Cardiac muscle cell (in vitro differentiated cells and primary cell): ENCODE measurements at regions not wholly inside any gene's neighbourhood (a gene's known extent, or its start where the extent isn't known, plus 50 kb on each side); places are given as distances from the start of the nearest gene placed in this dataset.

Experiments
- DNase-seq, 2 donors: peaks; one replicate each; pipeline versions ENCODE4 v3.0.0 to v3.0.0-alpha.2; 2010 to 2017; ENCODE audit warnings: low read depth in 1 of 2, low spot score in 1 of 2
- H3K27ac ChIP-seq: fragments of 200-600 bp; sonication (generic); 2 replicates; pipeline ENCODE4 v1.5.1; 2016
- H3K27me3 ChIP-seq: fragments of 200-600 bp; sonication (generic); 2 replicates; pipeline ENCODE4 v1.6.0; 2016; ENCODE audit warnings: control low read depth
- H3K36me3 ChIP-seq: fragments of 200-600 bp; sonication (generic); 2 replicates; pipeline ENCODE4 v1.5.1; 2016; ENCODE audit warnings: control low read depth
- H3K4me1 ChIP-seq: fragments of 200-600 bp; sonication (generic); 2 replicates; pipeline ENCODE4 v1.8.1; 2017; ENCODE audit warnings: low read depth, mild to moderate bottlenecking, mixed run types
- H3K4me3 ChIP-seq: fragments of 200-600 bp; sonication (generic); 2 replicates; pipeline ENCODE4 v1.5.1; 2016; ENCODE audit warnings: mild to moderate bottlenecking
- H3K9me3 ChIP-seq: fragments of 200-600 bp; sonication (generic); 2 replicates; pipeline ENCODE4 v1.5.1; 2017; ENCODE audit warnings: low read depth, mild to moderate bottlenecking, control low read depth
- CTCF ChIP-seq: IDR thresholded peaks from 2 replicates; pipeline ENCODE4 v1.5.1; 2012; ENCODE audit warnings: low read depth, mild to moderate bottlenecking, low read length

- H3K9me3 ChIP-seq: no peaks in the 10 kb centered on the region
- H3K36me3 ChIP-seq: no peaks in the 10 kb centered on the region
- H3K27ac ChIP-seq: no peak overlapping the region
- DNase-seq: no peak
- TF ChIP-seq CTCF: no peak
- no peaks in the 10 kb centered on the region for H3K27me3 ChIP-seq
- no peak overlapping the region for H3K4me3 ChIP-seq
- no peaks in the 10 kb centered on the region for H3K4me1 ChIP-seq
These were observed 228.5 kb downstream of the NDFIP2 start for GRCh38 chr13:79709471-79709870.

- H3K27me3 ChIP-seq: no peaks in the 10 kb centered on the region
- DNase-seq: no peak
- H3K4me3 ChIP-seq: no peak overlapping the region
- H3K4me1 ChIP-seq: no peaks in the 10 kb centered on the region
- H3K9me3 ChIP-seq: no peaks in the 10 kb centered on the region
- no peaks in the 10 kb centered on the region for H3K36me3 ChIP-seq
- no peak overlapping the region for H3K27ac ChIP-seq
- TF ChIP-seq CTCF: no peak
These were observed 222.8 kb downstream of the NDFIP2 start for GRCh38 chr13:79703772-79704171.

DNA sequence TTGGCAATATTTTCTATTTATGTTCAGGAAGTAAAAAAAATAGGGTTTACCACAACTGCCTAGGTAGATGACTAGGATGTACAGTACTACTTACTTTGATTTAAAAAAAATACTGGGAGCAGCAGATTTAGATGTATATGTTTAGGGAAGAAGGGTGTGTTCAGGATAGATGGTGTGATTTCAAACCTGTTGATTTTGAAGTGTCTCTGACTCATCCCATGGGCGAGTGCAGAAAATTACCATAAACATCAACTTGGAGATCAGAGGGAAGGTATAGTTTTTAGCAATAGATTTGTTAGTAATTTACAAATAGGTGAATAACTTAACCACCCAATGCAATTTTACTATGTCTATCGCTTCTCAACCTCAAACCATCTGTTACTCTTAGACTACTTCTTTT, 214.8 kb downstream of the NDFIP2 start:
- no peak overlapping the region for H3K27ac ChIP-seq
- H3K36me3 ChIP-seq: no peaks in the 10 kb centered on the region
- no peaks in the 10 kb centered on the region for H3K4me1 ChIP-seq
- no peak for DNase-seq
- no peaks in the 10 kb centered on the region for H3K27me3 ChIP-seq
- H3K9me3 ChIP-seq: no peaks in the 10 kb centered on the region
- H3K4me3 ChIP-seq: no peak overlapping the region
- TF ChIP-seq CTCF: no peak

GRCh38 chr13:79692846-79693245, 211.9 kb downstream of the NDFIP2 start:
- DNase-seq: no peak
- no peaks in the 10 kb centered on the region for H3K27me3 ChIP-seq
- TF ChIP-seq CTCF: no peak
- H3K27ac ChIP-seq: no peak overlapping the region
- H3K9me3 ChIP-seq: no peaks in the 10 kb centered on the region
- H3K36me3 ChIP-seq: no peaks in the 10 kb centered on the region
- no peaks in the 10 kb centered on the region for H3K4me1 ChIP-seq
- no peak overlapping the region for H3K4me3 ChIP-seq

DNA sequence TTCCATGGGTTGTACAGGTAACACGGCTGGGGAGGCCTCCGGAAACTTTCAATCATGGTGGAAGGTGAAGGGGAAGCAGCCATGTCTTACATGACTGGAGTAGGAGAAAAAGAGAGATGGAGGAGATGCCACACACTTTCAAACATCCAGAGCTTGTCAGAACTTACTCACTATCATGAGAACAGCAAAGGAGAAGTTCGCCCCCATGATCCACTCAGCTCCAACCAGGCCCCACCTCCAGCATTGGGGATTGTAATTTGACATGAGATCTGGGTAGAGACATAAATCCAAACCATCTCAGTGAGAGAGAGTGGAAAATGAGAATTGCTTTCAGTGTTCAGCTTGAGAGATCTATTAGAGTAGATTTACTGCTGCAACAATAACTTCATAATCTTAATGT, 210.9 kb downstream of the NDFIP2 start:
- no peaks in the 10 kb centered on the region for H3K36me3 ChIP-seq
- H3K27me3 ChIP-seq: no peaks in the 10 kb centered on the region
- DNase-seq: no peak
- no peaks in the 10 kb centered on the region for H3K9me3 ChIP-seq
- TF ChIP-seq CTCF: no peak
- H3K4me1 ChIP-seq: no peaks in the 10 kb centered on the region
- no peak overlapping the region for H3K4me3 ChIP-seq
- H3K27ac ChIP-seq: no peak overlapping the region

DNA sequence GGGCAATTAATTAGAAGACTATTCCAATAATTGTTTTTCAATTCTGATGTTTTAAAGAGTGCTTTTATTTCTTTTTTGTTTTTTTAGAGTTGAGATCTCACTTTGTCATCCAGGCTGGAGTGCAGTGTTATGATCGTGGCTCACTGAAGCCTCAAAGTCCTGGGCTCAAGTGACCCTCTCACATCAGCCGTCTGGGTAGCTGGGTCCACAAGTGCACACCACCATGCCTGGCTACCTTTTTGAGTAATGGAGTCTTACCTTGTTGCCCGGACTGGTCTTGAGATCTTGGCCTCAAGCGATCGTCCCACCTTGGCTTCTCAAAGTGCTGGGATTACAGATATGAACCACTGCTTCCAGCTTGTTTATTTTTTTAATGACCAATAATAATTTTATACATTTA, 207.8 kb downstream of the NDFIP2 start:
- no peak overlapping the region for H3K27ac ChIP-seq
- no peaks in the 10 kb centered on the region for H3K4me1 ChIP-seq
- H3K27me3 ChIP-seq: no peaks in the 10 kb centered on the region
- no peaks in the 10 kb centered on the region for H3K36me3 ChIP-seq
- TF ChIP-seq CTCF: no peak
- H3K9me3 ChIP-seq: no peaks in the 10 kb centered on the region
- no peak for DNase-seq
- no peak overlapping the region for H3K4me3 ChIP-seq
